GF-D8 (cell line): ENCODE measurements at regions not wholly inside any gene's neighbourhood (a gene's known extent, or its start where the extent isn't known, plus 50 kb on each side); places are given as distances from the start of the nearest gene placed in this dataset.
"Not testable (repeated sequence)": the region's sequence is repeated elsewhere in the genome, so short reads cannot be mapped to it uniquely, and the experiment has no call there.

ENCODE experiments used
- DNase-seq: peaks from one replicate; lab custom pipeline; 2025; lab: John Stamatoyannopoulos, UW

DNA sequence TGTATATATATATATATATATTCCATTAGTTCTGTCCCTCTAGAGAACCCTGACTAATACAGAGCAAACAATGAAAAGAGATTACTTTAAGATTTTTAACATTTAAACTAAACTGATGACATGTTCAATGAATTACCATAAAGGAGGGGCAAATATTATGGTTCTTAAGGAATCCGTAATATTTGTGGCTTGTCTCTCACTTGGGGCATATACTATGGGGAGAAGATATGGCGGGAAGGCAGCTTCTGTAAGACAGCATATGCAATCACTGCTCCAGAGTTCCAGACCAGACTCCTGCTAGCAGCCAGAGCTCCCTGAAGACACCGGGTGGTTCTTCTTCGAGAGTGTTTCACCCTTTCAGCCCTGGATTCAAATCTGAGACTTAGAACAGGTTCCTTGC, 321.1 kb upstream of the NT5E start:
- DNase-seq, result no peak

DNA sequence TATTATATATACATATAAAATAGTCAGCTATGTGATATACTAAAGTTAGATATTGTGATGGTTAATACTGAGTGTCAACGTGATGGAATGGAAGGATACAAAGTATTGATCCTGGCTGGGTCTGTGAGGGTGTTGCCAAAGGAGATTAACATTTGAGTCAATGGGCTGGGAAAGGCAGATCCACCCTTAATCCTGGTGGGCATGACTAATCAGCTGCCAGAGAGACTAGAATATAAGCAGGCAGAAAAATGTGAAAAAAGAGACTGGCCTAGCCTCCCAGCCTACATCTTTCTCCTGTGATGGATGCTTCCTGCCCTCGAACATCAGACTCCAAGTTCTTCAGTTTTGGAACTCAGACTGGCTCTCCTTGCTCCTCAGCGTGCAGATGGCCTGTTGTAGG, 321.6 kb upstream of the NT5E start:
- not testable (repeated sequence) for DNase-seq

DNA sequence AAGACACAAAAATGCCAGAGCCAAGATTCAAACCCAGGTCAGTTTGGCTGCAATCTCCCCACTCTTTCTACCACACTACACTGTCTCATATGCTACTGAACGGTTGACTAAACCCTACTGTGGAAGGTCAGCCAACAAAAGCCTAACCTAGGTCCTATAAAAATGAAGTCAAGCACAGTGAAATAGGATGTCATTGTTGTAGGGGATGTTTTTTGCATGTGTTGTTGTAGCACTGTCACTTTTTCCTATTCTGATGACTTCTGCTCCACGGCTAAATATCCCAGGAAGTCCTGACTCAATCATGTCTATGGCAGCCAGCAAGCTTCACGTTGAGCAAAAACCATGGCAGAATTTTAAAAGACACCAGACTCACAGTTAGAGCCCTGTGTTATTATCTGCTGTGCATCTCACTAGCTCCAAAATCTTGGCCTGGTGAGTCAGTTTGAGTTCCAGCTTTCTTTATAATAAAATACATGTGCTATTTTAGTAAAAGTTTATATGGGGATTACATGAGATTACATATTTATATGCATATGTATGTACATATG, 322.1 kb upstream of the NT5E start:
- no peak for DNase-seq

DNA sequence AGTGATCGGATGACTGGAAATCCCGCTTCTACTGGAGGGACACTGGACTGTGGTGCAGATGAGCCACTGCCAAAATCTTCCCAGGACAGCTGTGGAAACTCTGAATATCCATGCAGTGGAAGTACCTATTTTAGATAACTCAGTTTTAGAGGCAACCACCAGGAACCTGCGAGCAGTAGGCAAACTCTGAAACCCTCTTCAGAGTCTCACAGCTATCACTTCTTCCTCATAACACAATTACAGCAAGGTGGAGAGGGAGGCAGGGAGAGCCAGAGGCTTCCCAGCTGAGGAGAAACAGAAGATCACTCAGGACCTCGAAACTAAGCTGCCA, 322.8 kb upstream of the NT5E start:
- DNase-seq, result no peak

DNA sequence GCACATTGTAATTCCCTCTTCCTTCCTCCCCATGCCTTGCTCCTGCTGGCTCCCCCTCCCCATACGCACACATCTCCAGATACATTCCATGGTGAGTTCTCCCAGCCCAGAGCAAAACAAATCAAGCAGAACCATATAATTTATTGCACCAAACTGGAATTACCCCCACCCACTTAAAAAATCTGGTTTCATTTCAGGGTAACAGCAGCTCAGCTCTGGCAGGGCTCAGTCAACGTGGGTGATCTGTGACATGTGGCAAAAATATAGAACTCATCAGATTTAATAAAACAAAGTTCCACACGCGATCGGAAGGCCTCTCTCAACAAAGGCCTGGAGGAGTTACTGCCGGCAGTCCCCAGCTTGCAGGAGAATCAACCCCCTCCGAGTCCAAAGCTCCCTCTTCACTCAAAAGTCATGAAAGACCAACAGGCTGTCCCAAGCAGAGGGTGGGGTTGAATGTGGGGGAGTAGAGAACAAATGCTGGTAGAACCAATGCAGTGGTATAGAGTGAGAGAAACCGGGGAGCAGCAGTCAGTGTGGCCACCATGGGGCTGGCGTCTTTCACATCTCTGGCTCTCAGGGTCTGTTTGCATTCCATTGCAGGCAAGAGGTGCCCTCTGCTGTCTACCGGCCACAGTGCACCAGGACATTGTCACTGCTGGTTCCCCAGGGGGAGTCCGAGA, 323.3 kb upstream of the NT5E start:
- no peak for DNase-seq

DNA sequence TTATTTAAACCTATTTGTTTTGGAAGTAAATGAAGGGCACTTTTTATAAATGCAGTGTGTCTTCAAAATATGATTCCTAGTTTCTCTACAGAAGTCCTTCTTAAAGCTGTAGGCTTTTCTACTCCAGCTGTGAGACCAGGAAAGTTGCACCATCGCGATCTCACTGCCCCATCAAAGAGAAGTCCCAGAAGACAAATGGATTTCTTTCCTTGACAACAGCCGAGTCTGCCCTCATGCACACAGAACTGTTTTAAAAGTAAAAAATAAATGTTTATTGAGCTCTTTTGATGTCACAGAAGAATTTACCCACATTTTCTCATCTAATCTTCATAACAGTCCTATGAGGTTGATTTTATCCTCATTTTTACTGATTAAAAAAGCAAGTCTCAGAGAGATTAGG, 324.4 kb upstream of the NT5E start:
- no peak for DNase-seq

DNA sequence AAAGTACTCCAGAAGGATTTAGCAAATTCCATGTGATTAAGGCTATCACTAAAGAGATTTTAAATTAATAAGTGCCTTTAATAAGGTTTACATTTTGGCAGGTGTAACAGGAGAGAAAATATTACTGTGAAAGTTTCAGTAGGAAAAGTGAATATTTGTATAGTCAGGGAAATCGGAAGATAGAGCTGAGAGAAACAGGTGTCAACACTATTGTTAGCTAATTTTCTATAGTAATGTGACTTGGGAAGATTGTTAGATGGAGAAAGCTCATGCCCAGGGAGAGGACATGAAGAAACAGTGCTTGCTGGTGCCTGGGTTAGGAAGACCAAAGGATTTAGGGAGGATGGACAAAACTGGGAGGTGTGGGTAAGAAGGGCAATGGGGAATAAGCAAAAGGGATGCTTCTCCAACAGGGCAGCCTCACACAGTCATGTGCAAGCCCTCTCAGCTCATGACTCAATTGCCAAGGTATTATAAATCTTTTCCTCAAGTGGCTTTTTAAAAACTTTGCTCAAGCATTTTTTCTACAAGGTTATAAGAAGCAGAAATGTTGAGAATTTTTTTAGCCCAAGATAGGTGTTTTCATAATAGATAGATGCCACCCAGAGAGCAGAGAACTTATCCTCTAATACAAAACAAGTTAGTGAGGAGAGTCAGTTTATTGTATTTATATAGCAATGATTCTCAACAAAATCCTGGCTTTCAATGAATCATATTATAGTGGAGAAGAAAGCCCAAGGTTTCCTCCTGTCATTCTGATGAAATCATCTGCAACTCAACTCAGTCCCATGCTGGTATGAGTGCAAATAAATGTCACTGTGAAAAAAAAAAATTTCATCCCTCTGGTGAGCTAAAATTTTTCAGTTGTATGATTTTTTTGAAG, 325.2 kb upstream of the NT5E start:
- no peak for DNase-seq

DNA sequence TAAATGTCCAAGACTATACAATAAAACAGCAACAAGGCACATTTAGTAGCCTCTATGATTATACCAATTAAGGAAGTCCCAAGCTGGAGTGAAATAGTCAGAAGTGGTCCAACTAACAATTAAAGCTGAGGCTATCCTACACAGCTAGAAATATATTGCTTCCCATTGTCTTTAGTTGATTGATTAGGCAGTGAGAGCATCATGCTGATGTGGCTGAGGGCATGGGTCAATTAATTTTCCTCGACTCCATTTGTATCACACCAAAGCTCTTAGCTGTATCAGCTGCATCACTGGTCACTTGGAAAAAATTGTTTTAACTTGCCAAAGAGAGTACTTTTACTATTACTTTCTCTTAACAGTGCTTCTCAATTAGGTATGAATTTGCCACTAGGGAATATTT, 328.7 kb upstream of the NT5E start:
- DNase-seq, result no peak

DNA sequence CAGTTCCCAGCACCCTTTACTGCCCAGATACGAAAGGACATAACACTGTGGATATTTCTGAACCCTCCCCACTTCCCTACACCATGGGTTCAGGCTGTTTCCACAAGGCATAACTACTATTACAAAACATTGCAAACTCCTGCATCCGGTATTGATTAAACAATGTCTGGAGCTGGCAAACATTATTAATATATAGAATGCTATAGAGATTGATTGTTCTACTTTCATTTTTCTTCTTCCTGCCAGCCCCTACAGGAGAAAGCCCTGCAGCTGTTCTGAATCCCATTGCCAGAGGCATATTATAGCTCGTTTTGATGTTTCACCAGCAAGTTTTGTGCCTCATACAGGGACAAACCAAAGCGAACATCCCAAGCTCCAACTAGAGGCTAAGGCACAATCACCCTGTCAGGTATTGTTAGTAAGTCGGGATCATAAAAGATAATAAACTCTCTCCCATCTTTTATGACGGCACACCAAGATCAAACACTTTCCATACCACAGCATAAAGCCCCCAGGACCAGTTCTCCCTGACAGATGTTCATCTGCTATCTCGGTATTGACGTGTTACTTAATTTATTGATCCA, 331.1 kb upstream of the NT5E start:
- DNase-seq, result no peak

DNA sequence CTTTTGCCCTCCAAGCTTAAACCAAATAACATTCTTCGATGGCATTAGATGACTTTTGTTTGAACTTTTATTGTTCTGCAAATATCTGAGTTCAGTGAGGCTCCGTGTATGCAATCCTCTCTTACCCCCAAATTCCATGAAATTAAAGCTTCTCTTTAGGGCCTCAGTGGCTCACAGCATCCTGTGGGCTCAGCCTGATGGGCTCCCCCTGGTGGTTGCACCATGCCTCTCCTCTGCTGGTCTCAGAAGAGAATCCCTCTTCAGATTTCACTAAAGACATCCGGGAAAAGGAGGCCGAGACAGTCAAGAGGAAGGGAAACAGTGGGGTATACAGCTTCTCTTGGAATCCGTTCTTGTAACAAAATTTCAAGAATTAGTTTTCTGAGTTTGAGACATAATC, 331.6 kb upstream of the NT5E start:
- no peak for DNase-seq

DNA sequence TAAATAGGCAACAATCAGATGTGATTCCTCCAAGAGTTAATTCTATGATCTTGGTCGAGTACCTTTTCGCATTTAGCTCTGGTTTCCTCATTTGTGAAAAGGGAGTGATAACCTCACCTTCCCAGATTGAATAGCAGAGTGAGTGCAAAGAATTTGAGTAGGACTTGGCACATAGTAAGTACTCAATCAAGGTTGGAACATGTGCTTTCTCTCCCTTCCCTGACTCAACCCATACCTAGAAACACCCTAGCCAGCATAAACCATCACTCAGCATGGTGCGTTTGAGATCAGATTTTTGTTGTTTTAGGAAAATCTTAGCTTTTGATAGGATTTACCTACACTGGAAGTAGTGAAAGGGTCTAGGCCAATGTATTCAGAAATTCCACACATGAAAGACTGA, 333.4 kb upstream of the NT5E start:
- no peak for DNase-seq

DNA sequence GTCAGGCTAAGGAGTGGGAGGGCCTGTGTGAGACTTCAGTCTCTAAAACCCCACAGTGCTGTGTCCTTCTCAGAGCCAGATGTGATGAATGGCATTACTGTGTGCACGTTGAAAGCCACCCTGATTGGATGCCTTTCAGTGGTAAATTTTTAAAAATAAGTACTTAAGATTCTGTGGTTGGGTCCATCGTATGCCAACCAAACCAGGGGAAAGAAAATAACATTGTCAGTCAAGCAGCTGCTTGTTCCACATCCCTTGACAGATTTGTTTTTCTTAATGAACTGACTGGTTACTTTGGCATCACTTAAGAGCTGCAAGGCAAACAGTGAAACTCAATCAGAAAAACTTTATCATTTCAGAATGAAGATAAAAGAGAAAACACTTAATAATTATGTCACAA, 334.0 kb upstream of the NT5E start:
- no peak for DNase-seq

DNA sequence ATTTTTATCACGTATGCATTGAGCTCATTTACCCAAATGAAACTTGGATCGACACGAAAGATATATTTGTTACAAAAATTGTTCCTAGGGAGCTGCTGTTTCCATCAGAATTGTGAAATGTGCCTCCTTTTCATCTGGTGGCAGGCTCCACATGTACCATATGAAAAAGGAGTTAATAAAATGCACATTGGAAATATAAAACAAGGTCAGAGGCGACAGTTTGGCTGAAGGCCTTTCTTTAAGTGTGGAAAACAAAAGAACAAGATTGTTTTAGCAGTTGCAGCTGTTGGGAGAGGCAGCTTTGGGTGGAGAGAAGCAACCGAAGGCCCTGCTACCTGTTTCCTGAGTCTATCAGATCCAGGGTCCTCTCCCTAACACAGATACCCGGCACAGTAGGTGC, 334.5 kb upstream of the NT5E start:
- no peak for DNase-seq

DNA sequence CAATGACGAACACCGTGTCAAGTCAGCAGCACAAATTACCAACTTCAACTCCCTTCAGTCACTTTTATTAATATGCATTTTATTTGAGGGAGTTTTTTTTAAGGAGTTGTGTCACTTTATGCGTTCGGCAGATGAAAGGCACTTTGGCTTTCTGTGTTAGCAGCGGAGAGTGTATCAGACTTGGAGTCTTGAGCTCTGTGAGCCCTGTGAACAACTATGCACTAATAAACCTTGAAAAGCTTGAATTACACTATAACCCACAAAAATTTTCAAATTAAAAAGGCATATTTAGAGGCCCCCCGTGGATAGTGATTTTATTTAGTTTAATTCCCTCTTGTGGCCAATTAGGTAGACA, 335.3 kb upstream of the NT5E start:
- no peak for DNase-seq

DNA sequence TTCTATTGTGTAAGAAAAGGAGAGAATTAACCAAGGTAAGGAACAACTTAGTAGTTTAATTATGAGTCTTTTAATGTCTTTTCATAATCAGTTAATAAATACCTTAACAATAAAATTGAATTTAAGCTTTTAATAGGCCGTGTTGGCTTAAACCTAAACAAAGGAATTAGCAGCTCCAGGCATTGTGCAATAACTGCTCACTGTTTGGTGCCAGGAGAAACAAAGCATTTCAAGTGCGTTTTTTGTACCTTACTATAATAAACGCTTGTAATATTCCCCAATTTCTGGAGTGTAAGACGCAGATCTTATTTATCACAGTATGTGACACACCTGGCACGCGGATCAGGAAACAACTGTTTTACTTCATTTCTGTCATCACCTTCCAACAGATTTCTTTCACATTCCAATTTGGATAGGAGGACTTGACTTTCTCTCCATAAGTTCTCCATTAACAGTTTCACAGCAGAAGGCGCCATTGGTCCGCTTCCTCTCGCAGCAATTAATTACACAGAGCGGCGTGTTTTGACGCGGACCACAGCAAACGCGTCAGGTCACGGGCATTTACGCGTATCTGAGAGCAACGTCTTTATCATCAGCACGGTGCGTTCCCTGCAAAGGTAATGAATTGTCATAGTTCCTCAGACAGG, 335.8 kb upstream of the NT5E start:
- DNase-seq, result no peak

DNA sequence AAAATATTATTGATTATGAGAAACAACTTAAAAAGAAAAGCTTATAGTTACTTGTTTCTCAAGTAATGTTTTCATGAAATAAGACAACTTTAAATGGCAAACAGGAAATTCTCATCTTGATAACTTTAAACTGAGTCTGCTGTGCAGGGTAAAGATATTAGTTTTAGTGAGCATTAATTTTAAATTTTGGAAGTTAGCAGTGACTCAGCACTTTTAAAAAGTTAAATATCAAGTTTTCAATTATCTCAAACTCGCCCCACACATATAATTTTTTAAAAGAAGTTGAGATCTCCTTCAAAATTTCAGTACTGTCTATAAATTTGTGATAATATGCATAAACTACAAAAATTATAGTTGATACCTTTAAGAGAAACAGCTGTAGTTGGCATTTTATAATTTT, 337.3 kb upstream of the NT5E start:
- DNase-seq, result no peak

DNA sequence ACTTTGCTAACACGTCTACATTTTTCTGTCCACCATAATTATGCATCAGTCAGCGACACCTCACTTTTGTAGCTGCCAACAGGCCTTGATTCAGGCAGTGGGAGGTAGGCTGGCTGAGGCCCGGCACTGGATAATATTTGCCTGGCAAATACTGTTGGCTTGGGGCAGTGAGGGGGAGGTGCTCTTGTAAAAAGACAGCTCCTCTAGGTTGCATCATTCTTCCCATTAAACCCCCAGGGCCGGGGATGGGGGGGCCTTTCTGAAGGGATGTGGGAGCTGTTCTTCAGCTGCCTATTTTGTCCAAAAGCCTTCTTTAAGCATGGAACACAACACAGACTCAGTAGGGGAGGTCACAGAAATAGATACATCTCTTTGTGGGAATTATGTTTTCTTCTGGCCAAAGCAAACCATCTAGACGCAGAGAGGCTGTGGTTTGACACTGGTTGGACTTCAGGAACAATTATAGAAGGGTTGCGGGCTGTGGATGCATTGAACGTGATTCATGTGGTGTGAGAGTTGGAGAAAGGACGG, 338.3 kb upstream of the NT5E start:
- DNase-seq, result no peak

DNA sequence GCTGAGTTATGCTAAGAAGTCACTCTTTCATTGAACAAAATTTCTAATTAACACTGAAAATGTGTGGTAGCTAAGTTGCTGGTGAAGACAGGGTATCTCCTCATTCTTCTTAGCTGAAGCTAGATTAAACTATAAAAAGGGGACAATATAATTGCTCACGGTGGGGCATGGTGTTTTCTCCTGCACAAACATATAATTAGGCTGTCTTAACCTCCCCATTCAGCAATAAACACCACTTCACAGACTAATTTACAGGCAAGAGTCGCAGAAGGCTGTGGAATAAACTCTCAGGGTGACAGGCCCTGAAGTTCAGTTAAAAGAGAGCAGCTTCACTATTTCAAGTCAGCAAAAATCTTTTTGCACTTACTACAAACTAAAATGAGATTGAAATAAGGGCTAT, 338.9 kb upstream of the NT5E start:
- no peak for DNase-seq

DNA sequence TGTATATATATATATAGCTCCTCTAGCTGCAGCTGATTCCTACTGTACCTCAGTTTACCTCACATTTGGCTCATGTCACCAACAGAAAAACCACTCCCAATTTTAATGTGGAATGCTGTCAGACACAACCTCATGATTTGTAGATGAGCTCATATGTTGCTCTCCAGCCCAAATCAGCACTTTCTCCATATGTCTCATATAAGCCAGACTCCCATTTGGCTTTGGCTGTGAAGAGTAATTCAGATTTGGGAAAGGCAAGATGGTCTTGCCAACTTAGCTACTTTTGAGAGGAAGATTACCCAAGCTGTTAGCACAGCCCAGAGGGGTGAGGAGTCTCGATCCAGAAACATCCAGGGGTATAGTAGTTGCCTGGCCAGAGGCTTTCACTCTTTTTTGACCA, 342.2 kb upstream of the NT5E start:
- DNase-seq, result no peak

DNA sequence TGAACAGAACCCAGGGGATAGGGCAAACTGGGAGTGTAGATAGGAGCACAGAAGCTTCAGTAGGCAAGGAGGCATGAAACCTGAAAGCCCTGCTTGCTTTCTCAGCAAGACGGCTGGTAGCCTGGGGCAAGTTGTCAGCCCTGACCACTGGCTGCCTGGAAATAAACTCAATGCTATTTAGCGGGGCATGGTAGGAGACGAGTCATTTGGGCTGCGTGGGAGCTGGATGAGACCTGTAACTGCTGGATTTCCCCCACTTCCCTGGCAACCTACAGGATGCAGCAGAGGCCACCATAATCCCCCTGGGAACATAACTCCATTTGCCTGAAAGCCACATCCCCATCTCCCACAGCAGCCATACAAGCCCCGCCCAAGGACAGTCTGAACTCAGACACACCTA, 332.6 kb upstream of the TBX18 start:
- DNase-seq, result no peak

DNA sequence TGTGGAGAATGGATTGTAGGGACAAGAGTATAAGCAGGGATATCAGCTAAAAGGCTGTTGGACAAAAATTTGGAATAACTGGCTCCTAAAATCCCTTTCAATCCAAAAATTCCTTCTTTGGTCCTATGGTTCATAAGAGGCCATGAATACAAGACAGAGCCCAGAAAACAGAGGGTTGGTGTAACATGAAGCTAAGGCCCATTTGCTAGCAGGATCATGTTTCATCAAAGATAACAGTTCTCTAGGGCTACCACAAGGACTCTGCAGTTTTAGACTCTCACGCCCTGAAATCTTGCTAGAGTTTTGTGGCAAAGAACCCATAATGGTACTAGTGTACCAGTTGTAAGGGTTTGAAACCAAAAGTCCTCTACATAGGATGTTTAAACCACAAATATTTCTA, 327.8 kb upstream of the TBX18 start:
- no peak for DNase-seq

DNA sequence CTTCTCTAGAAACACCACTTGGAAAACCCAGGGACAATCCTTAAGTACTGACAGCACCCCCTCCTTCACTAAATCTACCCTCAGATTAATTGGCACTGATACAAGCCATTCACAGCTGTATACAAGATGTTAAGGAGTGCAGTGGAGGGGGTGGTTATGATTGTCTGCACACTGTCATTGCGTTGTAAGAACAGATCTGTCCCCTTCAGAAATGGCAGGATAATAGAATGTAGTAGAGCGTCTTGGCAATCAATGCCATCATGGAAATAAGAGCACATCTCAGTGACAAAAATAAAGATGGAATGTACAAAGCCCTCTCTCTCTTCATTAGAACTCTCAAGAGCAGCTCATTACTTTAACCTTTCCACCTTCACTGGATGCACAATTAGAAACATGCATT, 324.9 kb upstream of the TBX18 start:
- no peak for DNase-seq

DNA sequence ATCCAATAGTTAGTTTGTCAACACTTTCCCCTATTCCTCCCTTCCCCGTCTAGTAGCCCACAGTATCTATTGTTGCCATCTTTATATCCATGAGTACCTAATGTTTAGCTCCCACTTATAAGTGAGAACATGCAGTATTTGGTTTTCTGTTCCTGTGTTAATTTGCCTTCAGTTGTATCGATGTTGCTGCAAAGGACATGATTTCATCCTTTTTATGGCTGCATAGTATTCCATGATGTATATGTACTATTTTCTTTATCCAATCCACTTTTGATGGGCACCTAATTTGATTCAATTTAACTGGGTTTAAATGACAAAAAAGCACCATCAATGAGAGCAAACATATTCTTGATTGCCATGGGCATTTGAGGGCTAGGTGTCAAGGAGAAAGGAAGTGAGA, 321.5 kb upstream of the TBX18 start:
- DNase-seq, result no peak
